WERI-Rb-1 (cell line): ENCODE measurements at regions not wholly inside any gene's neighbourhood (a gene's known extent, or its start where the extent isn't known, plus 50 kb on each side); places are given as distances from the start of the nearest gene placed in this dataset.

Experiments
- DNase-seq: peaks from one replicate; pipeline ENCODE4 v3.0.0-alpha.2; 2020
- H3K27ac ChIP-seq: fragments of 250-450 bp; sonication (Bioruptor Pico); 2 replicates; pipeline ENCODE4 v1.5.1; 2020; ENCODE audit warnings: mild to moderate bottlenecking, moderate library complexity
- H3K27me3 ChIP-seq: fragments of 250-450 bp; sonication (Bioruptor Pico); 2 replicates; pipeline ENCODE4 v1.5.1; 2021; ENCODE audit warnings: mild to moderate bottlenecking, low read depth, moderate library complexity; ENCODE audit not compliant: insufficient read depth, severe bottlenecking
- H3K36me3 ChIP-seq: fragments of 250-450 bp; sonication (Bioruptor Pico); 2 replicates; pipeline ENCODE4 v1.5.1; 2020; ENCODE audit warnings: mild to moderate bottlenecking, moderate library complexity
- H3K4me3 ChIP-seq: 2 replicates; pipeline ENCODE4 v1.5.1; 2011; ENCODE audit warnings: low read depth, mild to moderate bottlenecking, control low read depth, low read length
- H3K9me3 ChIP-seq: fragments of 250-450 bp; sonication (Bioruptor Pico); 2 replicates; pipeline ENCODE4 v1.5.1; 2021; ENCODE audit warnings: mild to moderate bottlenecking, moderate library complexity; ENCODE audit not compliant: severe bottlenecking
- CTCF ChIP-seq: IDR thresholded peaks from 2 replicates; pipeline ENCODE4 v1.5.1; 2011; ENCODE audit warnings: low read depth, mild to moderate bottlenecking, control low read depth, inconsistent platforms, low read length

- H3K4me3 ChIP-seq, result no peak overlapping the region
- no peak for DNase-seq
- H3K27me3 ChIP-seq, result peaks cover 2% of the 10 kb centered on the region
Measured at GRCh38 chr4:84441758-84442377, 57.2 kb downstream of the NKX6-1 start.

GRCh38 chr4:84439996-84440395 lies 59.1 kb downstream of the NKX6-1 start:
- Histone ChIP-seq H3K27me3 (peaks cover 3% of the 10 kb centered on the region), H3K27ac (no peak overlapping the region), H3K4me3 (no peak overlapping the region), H3K9me3 (no peaks in the 10 kb centered on the region), H3K36me3 (no peaks in the 10 kb centered on the region)
- no peak for DNase-seq
- TF ChIP-seq CTCF, result no peak

More at GRCh38 chr4:84441758-84442377, 57.2 kb downstream of the NKX6-1 start:
- TF ChIP-seq CTCF, result no peak
- Histone ChIP-seq H3K36me3 (no peaks in the 10 kb centered on the region), H3K27ac (no peak overlapping the region), H3K9me3 (no peaks in the 10 kb centered on the region)

- H3K27ac ChIP-seq, result no peak overlapping the region
- no peak overlapping the region for H3K4me3 ChIP-seq
- peaks cover 5% of the 10 kb centered on the region for H3K27me3 ChIP-seq
- H3K36me3 ChIP-seq, result no peaks in the 10 kb centered on the region
- TF ChIP-seq CTCF, result no peak
- DNase-seq, result no peak
- no peaks in the 10 kb centered on the region for H3K9me3 ChIP-seq
Measured at GRCh38 chr4:84436812-84437211, 62.3 kb downstream of the NKX6-1 start.

GRCh38 chr4:84434344-84434743 lies 64.7 kb downstream of the NKX6-1 start:
- H3K9me3 ChIP-seq, result no peaks in the 10 kb centered on the region
- peaks cover 5% of the 10 kb centered on the region for H3K27me3 ChIP-seq
- TF ChIP-seq CTCF, result no peak
- H3K36me3 ChIP-seq, result no peaks in the 10 kb centered on the region
- H3K4me3 ChIP-seq, result no peak overlapping the region
- DNase-seq, result no peak
- H3K27ac ChIP-seq, result no peak overlapping the region

GRCh38 chr4:84433633-84434222 lies 65.4 kb downstream of the NKX6-1 start:
- DNase-seq, result no peak
- H3K4me3 ChIP-seq, result no peak overlapping the region
- H3K27ac ChIP-seq, result no peak overlapping the region
- no peak for TF ChIP-seq CTCF
- no peaks in the 10 kb centered on the region for H3K36me3 ChIP-seq
- H3K27me3 ChIP-seq, result peaks cover 5% of the 10 kb centered on the region
- H3K9me3 ChIP-seq, result no peaks in the 10 kb centered on the region

- H3K4me3 ChIP-seq, result no peak overlapping the region
- no peak for DNase-seq
- no peaks in the 10 kb centered on the region for H3K36me3 ChIP-seq
- peaks cover 3% of the 10 kb centered on the region for H3K27me3 ChIP-seq
- TF ChIP-seq CTCF, result no peak
- no peaks in the 10 kb centered on the region for H3K9me3 ChIP-seq
- no peak overlapping the region for H3K27ac ChIP-seq
Measured at GRCh38 chr4:84432713-84433112, 66.4 kb downstream of the NKX6-1 start.
